B cell (primary cell): ENCODE measurements at regions not wholly inside any gene's neighbourhood (a gene's known extent, or its start where the extent isn't known, plus 50 kb on each side); places are given as distances from the start of the nearest gene placed in this dataset.

Source experiments
- ATAC-seq: fragments of 200-7000 bp; cut with Tn5 transposase; one replicate; pipeline ENCODE4 v1.10.0; 2021; ENCODE audit warnings: low read depth, mild to moderate bottlenecking, moderate number of reproducible peaks, moderate library complexity
- CTCF ChIA-PET: fragments of 350-600 bp; sonication (Branson Sonifier 250); formaldehyde crosslinking; loops from one replicate; lab custom pipeline; 2021; ENCODE audit warnings: antibody characterized with exemption, inconsistent platforms; lab: Charles Lee
- POLR2A ChIA-PET: fragments of 350-600 bp; sonication (Branson Sonifier 250); formaldehyde crosslinking; loops from one replicate; lab custom pipeline; 2021; ENCODE audit warnings: antibody characterized with exemption; lab: Charles Lee
- DNase-seq: peaks from one replicate; pipeline ENCODE4 v3.0.0; 2013
- H2AFZ ChIP-seq: 2 replicates; pipeline ENCODE4 v1.6.1; 2012; ENCODE audit warnings: mild to moderate bottlenecking, low read depth, low read length; ENCODE audit not compliant: insufficient read depth, poor library complexity, severe bottlenecking
- H3K27ac ChIP-seq, 2 donors: 1 replicate in 1 of 2; 2 replicates in 1 of 2; pipeline ENCODE4 v1.5.1; 2012 to 2013; ENCODE audit warnings: low read length in 2 of 2, mild to moderate bottlenecking in 2 of 2, moderate library complexity in 1 of 2
- H3K27me3 ChIP-seq, 4 experiments: fragments of 200-600 bp in 1 of 4; sonication (generic) in 1 of 4; replicated peaks in 1 of 4; 1 replicate in 2 of 4; 2 replicates in 2 of 4; pipeline versions ENCODE4 v1.6.1 to v1.7.0; 2013 to 2016; ENCODE audit warnings: low read length in 3 of 4, mild to moderate bottlenecking in 2 of 4, mixed read lengths in 1 of 4, moderate library complexity in 1 of 4; ENCODE audit not compliant: insufficient read depth in 4 of 4, control insufficient read depth in 3 of 4; ENCODE audit errors: control extremely low read depth in 1 of 4
- H3K36me3 ChIP-seq, 2 experiments: replicated peaks in 1 of 2; 1 replicate in 1 of 2; 2 replicates in 1 of 2; pipeline versions ENCODE4 v1.6.1 to v1.7.1; 2013; ENCODE audit warnings: low read length in 1 of 2; ENCODE audit not compliant: insufficient read depth in 2 of 2, control insufficient read depth in 1 of 2; ENCODE audit errors: control extremely low read depth in 1 of 2, extremely low read depth in 1 of 2
- H3K4me1 ChIP-seq, 2 donors: fragments of 200-600 bp in 1 of 2; sonication (generic) in 1 of 2; 1 replicate in 1 of 2; 2 replicates in 1 of 2; pipeline versions ENCODE4 v1.5.1 to v1.6.1; 2013 to 2017; ENCODE audit warnings: low read length in 2 of 2; ENCODE audit not compliant: control insufficient read depth in 2 of 2, insufficient read depth in 2 of 2
- H3K4me2 ChIP-seq: replicated peaks from 2 replicates; pipeline ENCODE3; 2012; ENCODE audit warnings: mild to moderate bottlenecking, low read depth, low read length; ENCODE audit not compliant: poor library complexity, severe bottlenecking
- H3K4me3 ChIP-seq, 5 experiments: fragments of 200-600 bp in 1 of 5; sonication (generic) in 1 of 5; 1 replicate in 3 of 5; 2 replicates in 2 of 5; pipeline versions ENCODE4 v1.5.1 to v1.7.0; 2011 to 2016; ENCODE audit warnings: low read length in 4 of 5, mild to moderate bottlenecking in 4 of 5, low read depth in 2 of 5, control low read depth in 1 of 5, moderate library complexity in 1 of 5; ENCODE audit not compliant: insufficient read depth in 1 of 5; ENCODE audit errors: control extremely low read depth in 1 of 5, extremely low read depth in 1 of 5
- H3K79me2 ChIP-seq: fragments of 200-600 bp; sonication (generic); one replicate; pipeline ENCODE4 v1.6.0; 2016; ENCODE audit warnings: low read length; ENCODE audit not compliant: control insufficient read depth, insufficient read depth
- H3K9ac ChIP-seq: fragments of 200-600 bp; sonication (generic); 2 replicates; pipeline ENCODE4 v1.6.1; 2017; ENCODE audit warnings: mild to moderate bottlenecking, low read length, moderate library complexity
- H3K9me3 ChIP-seq, 3 donors: one replicate each; pipeline versions ENCODE4 v1.6.1 to v1.7.1; 2013; ENCODE audit warnings: low read length in 2 of 3; ENCODE audit not compliant: control insufficient read depth in 2 of 3, insufficient read depth in 1 of 3; ENCODE audit errors: control extremely low read depth in 1 of 3
- H4K20me1 ChIP-seq: 2 replicates; pipeline ENCODE4 v1.6.0; 2012; ENCODE audit warnings: mild to moderate bottlenecking, low read length; ENCODE audit not compliant: insufficient read depth, control insufficient read depth, poor library complexity, severe bottlenecking
- H3K27ac Mint-ChIP-seq: one replicate; pipeline ENCODE4 v1.8.0; 2021; ENCODE audit warnings: mixed read lengths
- H3K27me3 Mint-ChIP-seq: one replicate; pipeline ENCODE4 v1.8.0; 2021; ENCODE audit warnings: mixed read lengths
- H3K4me1 Mint-ChIP-seq: one replicate; pipeline ENCODE4 v1.8.0; 2021; ENCODE audit warnings: mixed read lengths
- H3K4me3 Mint-ChIP-seq: one replicate; pipeline ENCODE4 v1.8.0; 2021; ENCODE audit warnings: mixed read lengths
- H3K9me3 Mint-ChIP-seq: one replicate; pipeline ENCODE4 v1.8.0; 2022; ENCODE audit warnings: mixed read lengths; ENCODE audit not compliant: insufficient read depth
- EZH2 ChIP-seq: IDR thresholded peaks from 2 replicates; pipeline ENCODE4 v1.6.1; 2012; ENCODE audit warnings: borderline replicate concordance, low read depth, mild to moderate bottlenecking, moderate library complexity, low read length; ENCODE audit not compliant: insufficient read depth, poor library complexity, severe bottlenecking
- WGBS: methylation state at CpG from one replicate; pipeline ENCODE4 v1.1.5; 2013; ENCODE audit warnings: missing lambda C conversion rate; ENCODE audit not compliant: insufficient coverage; 5-methylcytosine and 5-hydroxymethylcytosine counted together
- intact Hi-C: fragments of 100-400 bp; cut with micrococcal nuclease; formaldehyde crosslinking; loops from one replicate; pipeline ENCODE4 v1.10.0; 2022
- TF ChIP-seq, protein P1 (sequence below): fragments of 200-600 bp; IDR thresholded peaks from one replicate; pipeline ENCODE4 v1.8.0; 2022; ENCODE audit warnings: antibody characterized with exemption, mild to moderate bottlenecking

DNA sequence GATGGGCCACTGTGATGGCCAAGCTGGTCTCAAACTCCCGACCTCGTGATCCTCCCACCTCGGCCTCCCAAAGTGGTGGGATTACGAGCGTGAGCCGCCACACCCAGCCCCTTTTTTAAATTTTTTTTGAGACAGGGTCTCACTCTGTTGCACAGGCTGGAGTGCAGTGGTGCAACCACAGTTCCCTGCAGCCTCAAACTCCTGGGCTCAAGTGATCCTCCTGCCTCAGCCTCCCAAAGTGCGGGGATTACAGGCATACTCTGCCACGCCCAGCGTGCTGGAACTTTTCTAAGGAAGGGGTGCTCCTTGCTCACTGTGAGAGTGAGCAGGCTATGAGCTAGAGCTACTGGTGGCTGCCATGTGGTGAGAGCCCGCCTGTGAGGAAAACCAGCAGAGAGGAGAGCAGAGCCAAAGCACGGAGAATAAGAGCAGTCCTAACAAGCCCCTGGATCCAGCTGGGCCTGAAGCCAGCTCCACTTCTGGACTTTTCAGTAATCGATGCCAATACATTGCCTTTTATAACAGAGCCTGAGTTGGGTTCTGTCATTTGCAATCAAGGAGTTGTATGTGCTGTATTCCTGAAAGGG, 75.5 kb upstream of the UNC5A start:
- POLR2A ChIA-PET, result no interaction called here

More for the DNA sequence above, 75.5 kb upstream of the UNC5A start:
- no peak overlapping the region for H3K4me3 Mint-ChIP-seq
- no peaks in the 10 kb centered on the region for H3K4me1 Mint-ChIP-seq
- ATAC-seq (no peak), DNase-seq (no peak)
- H3K4me3 ChIP-seq, result no peak overlapping the region
- TF ChIP-seq, protein P1, sequence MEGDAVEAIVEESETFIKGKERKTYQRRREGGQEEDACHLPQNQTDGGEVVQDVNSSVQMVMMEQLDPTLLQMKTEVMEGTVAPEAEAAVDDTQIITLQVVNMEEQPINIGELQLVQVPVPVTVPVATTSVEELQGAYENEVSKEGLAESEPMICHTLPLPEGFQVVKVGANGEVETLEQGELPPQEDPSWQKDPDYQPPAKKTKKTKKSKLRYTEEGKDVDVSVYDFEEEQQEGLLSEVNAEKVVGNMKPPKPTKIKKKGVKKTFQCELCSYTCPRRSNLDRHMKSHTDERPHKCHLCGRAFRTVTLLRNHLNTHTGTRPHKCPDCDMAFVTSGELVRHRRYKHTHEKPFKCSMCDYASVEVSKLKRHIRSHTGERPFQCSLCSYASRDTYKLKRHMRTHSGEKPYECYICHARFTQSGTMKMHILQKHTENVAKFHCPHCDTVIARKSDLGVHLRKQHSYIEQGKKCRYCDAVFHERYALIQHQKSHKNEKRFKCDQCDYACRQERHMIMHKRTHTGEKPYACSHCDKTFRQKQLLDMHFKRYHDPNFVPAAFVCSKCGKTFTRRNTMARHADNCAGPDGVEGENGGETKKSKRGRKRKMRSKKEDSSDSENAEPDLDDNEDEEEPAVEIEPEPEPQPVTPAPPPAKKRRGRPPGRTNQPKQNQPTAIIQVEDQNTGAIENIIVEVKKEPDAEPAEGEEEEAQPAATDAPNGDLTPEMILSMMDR, result no peak
- no peak for TF ChIP-seq EZH2
- CTCF ChIA-PET, result no interaction called here
- no peak overlapping the region for H3K9ac ChIP-seq
- intact Hi-C loops, result no loop called here
- H3K27ac ChIP-seq, result no peak overlapping the region
- peaks cover 0 to 18% (median 0%) of the 10 kb centered on the region in 3 donors for H3K9me3 ChIP-seq
- no peaks in the 10 kb centered on the region for H3K36me3 ChIP-seq
- H3K4me2 ChIP-seq, result no peak overlapping the region
- no peaks in the 10 kb centered on the region for H3K79me2 ChIP-seq
- H2AFZ ChIP-seq, result no peak overlapping the region
- no peaks in the 10 kb centered on the region for H3K9me3 Mint-ChIP-seq
- H3K27me3 ChIP-seq, result peaks cover 0 to 17% (median 3%) of the 10 kb centered on the region in 4 experiments
- H3K4me1 ChIP-seq, result no peaks in the 10 kb centered on the region
- H3K27ac Mint-ChIP-seq, result no peak overlapping the region
- H3K27me3 Mint-ChIP-seq, result peaks cover 59% of the 10 kb centered on the region
- WGBS, result 97% methylated on average over 12 of the region's 12 CpGs
- H4K20me1 ChIP-seq, result no peaks in the 10 kb centered on the region
